ENCODE measurements at regions not wholly inside any gene's neighbourhood (a gene's known extent, or its start where the extent isn't known, plus 50 kb on each side); places are given as distances from the start of the nearest gene placed in this dataset.
"Not testable (repeated sequence)": the region's sequence is repeated elsewhere in the genome, so short reads cannot be mapped to it uniquely, and the experiment has no call there.

GRCh38 chr3:124636101-124636862 is 94.0 kb upstream of the UMPS start:
- no peak for DNase-seq (ENCODE audit: low spot score)
- TF ChIP-seq CTCF (IDR thresholded peaks at IDR 0.05; ENCODE audit: extremely low read depth, missing control alignments) = no peak

- TF ChIP-seq CTCF (IDR thresholded peaks at IDR 0.05; ENCODE audit: extremely low read depth, missing control alignments) = no peak
These were observed 93.4 kb upstream of the UMPS start for GRCh38 chr3:124636863-124637296.

GRCh38 chr3:124639406-124640237 is 90.6 kb upstream of the UMPS start:
- DNase-seq (ENCODE audit: low spot score) = no peak
- TF ChIP-seq CTCF (IDR thresholded peaks at IDR 0.05; ENCODE audit: extremely low read depth, missing control alignments) = no peak

More at GRCh38 chr3:124636863-124637296, 93.4 kb upstream of the UMPS start:
- DNase-seq (ENCODE audit: low spot score) = no peak

GRCh38 chr3:124640635-124641306 is 89.5 kb upstream of the UMPS start:
- TF ChIP-seq CTCF (IDR thresholded peaks at IDR 0.05; ENCODE audit: extremely low read depth, missing control alignments) = no peak
- no peak for DNase-seq (ENCODE audit: low spot score)

- DNase-seq (ENCODE audit: low spot score) = no peak
- no peak for TF ChIP-seq CTCF (IDR thresholded peaks at IDR 0.05; ENCODE audit: extremely low read depth, missing control alignments)
These were observed 86.8 kb upstream of the UMPS start for GRCh38 chr3:124643453-124643852.

- DNase-seq (ENCODE audit: low spot score) = not testable (repeated sequence)
These were observed 84.1 kb upstream of the UMPS start for GRCh38 chr3:124646186-124646585.

- no peak for DNase-seq (ENCODE audit: low spot score)
- TF ChIP-seq CTCF (IDR thresholded peaks at IDR 0.05; ENCODE audit: extremely low read depth, missing control alignments) = no peak
These were observed 81.7 kb upstream of the UMPS start for GRCh38 chr3:124648551-124648950.
